H9 (cell line): ENCODE measurements at regions not wholly inside any gene's neighbourhood (a gene's known extent, or its start where the extent isn't known, plus 50 kb on each side); places are given as distances from the start of the nearest gene placed in this dataset.

Experiments
- DNase-seq: peaks from one replicate; pipeline ENCODE4 v3.0.0-alpha.2; 2017
- H2AFZ ChIP-seq: one replicate; pipeline ENCODE4 v1.6.1; 2013; ENCODE audit warnings: mild to moderate bottlenecking, low read length, control low read depth, moderate library complexity
- H2AK5ac ChIP-seq: 2 replicates; pipeline ENCODE4 v1.6.1; 2013; ENCODE audit warnings: low read length, control low read depth, mixed read lengths; ENCODE audit not compliant: insufficient read length
- H2BK120ac ChIP-seq: one replicate; pipeline ENCODE4 v1.6.1; 2013; ENCODE audit warnings: low read depth, mild to moderate bottlenecking, low read length, control low read depth, inconsistent platforms; ENCODE audit not compliant: poor library complexity, severe bottlenecking
- H2BK12ac ChIP-seq: 2 replicates; pipeline ENCODE4 v1.6.1; 2013; ENCODE audit warnings: low read length, control low read depth, mixed read lengths, low read depth; ENCODE audit not compliant: insufficient read length
- H2BK15ac ChIP-seq: 2 replicates; pipeline ENCODE4 v1.6.1; 2013; ENCODE audit warnings: low read depth, low read length, control low read depth
- H2BK20ac ChIP-seq: one replicate; pipeline ENCODE4 v1.6.1; 2013; ENCODE audit warnings: low read depth, mild to moderate bottlenecking, low read length, control low read depth, inconsistent platforms; ENCODE audit not compliant: poor library complexity, severe bottlenecking
- H2BK5ac ChIP-seq: 2 replicates; pipeline ENCODE4 v1.6.1; 2013; ENCODE audit warnings: low read length, control low read depth, mixed read lengths; ENCODE audit not compliant: insufficient read length
- H3K14ac ChIP-seq: 2 replicates; pipeline ENCODE4 v1.6.1; 2013; ENCODE audit warnings: low read length, control low read depth; ENCODE audit not compliant: insufficient read depth
- H3K18ac ChIP-seq: 2 replicates; pipeline ENCODE4 v1.6.1; 2013; ENCODE audit warnings: low read depth, mild to moderate bottlenecking, mixed read lengths, low read length, control low read depth; ENCODE audit not compliant: insufficient read length
- H3K23ac ChIP-seq: 2 replicates; pipeline ENCODE4 v1.6.1; 2013; ENCODE audit warnings: low read length, control low read depth, mixed read lengths, low read depth; ENCODE audit not compliant: insufficient read length
- H3K23me2 ChIP-seq: 2 replicates; pipeline ENCODE4 v1.6.1; 2013; ENCODE audit warnings: low read depth, mild to moderate bottlenecking, mixed read lengths, low read length, control low read depth; ENCODE audit not compliant: insufficient read length, poor library complexity, severe bottlenecking
- H3K27ac ChIP-seq: 2 replicates; pipeline ENCODE4 v1.5.1; 2013; ENCODE audit warnings: low read length, control low read depth, mixed read lengths, low read depth; ENCODE audit not compliant: insufficient read length
- H3K27me3 ChIP-seq: 2 replicates; pipeline ENCODE4 v1.6.1; 2013; ENCODE audit warnings: low read length, control low read depth, inconsistent platforms; ENCODE audit not compliant: insufficient read depth
- H3K4ac ChIP-seq: 2 replicates; pipeline ENCODE4 v1.6.1; 2013; ENCODE audit warnings: low read depth, mild to moderate bottlenecking, control low read depth, inconsistent platforms, low read length, moderate library complexity
- H3K4me1 ChIP-seq: 2 replicates; pipeline ENCODE4 v1.6.1; 2013; ENCODE audit warnings: low read length, control low read depth, inconsistent platforms; ENCODE audit not compliant: insufficient read depth
- H3K4me2 ChIP-seq: 2 replicates; pipeline ENCODE4 v1.6.1; 2013; ENCODE audit warnings: low read length, control low read depth, mixed read lengths; ENCODE audit not compliant: insufficient read length, insufficient read depth
- H3K56ac ChIP-seq: 2 replicates; pipeline ENCODE4 v1.6.1; 2013; ENCODE audit warnings: low read depth, mild to moderate bottlenecking, mixed read lengths, low read length, control low read depth; ENCODE audit not compliant: insufficient read length
- H3K79me1 ChIP-seq: 2 replicates; pipeline ENCODE4 v1.6.1; 2013; ENCODE audit warnings: low read depth, mild to moderate bottlenecking, moderate library complexity, low read length, control low read depth, inconsistent platforms; ENCODE audit not compliant: insufficient read depth, poor library complexity, severe bottlenecking
- H3K79me2 ChIP-seq: 2 replicates; pipeline ENCODE4 v1.6.1; 2013; ENCODE audit warnings: low read length, control low read depth, inconsistent platforms; ENCODE audit not compliant: insufficient read depth
- H3K9ac ChIP-seq: 2 replicates; pipeline ENCODE4 v1.6.1; 2013; ENCODE audit warnings: low read length, control low read depth, mixed read lengths; ENCODE audit not compliant: insufficient read length; ENCODE audit errors: extremely low read depth
- H3K9me3 ChIP-seq: one replicate; pipeline ENCODE4 v1.6.1; 2013; ENCODE audit warnings: low read depth, low read length, inconsistent platforms; ENCODE audit not compliant: control insufficient read depth
- H3T11ph ChIP-seq: one replicate; pipeline ENCODE4 v1.6.1; 2013; ENCODE audit warnings: mild to moderate bottlenecking, low read length, control low read depth, inconsistent platforms
- H4K20me1 ChIP-seq: one replicate; pipeline ENCODE4 v1.6.1; 2013; ENCODE audit not compliant: control insufficient read depth, insufficient read length, insufficient read depth
- H4K5ac ChIP-seq: 2 replicates; pipeline ENCODE4 v1.6.1; 2013; ENCODE audit warnings: low read depth, mild to moderate bottlenecking, mixed read lengths, low read length, control low read depth; ENCODE audit not compliant: insufficient read length
- H4K8ac ChIP-seq: replicated peaks from 2 replicates; pipeline ENCODE4 v1.6.1; 2013; ENCODE audit warnings: low read length, control low read depth, mixed read lengths, low read depth; ENCODE audit not compliant: insufficient read length
- H4K91ac ChIP-seq: 2 replicates; pipeline ENCODE4 v1.6.1; 2013; ENCODE audit warnings: low read depth, mild to moderate bottlenecking, moderate library complexity, mixed read lengths, low read length, control low read depth; ENCODE audit not compliant: insufficient read length
- H3K27ac Mint-ChIP-seq, 3 experiments: 2 replicates in 2 of 3; 3 replicates in 1 of 3; pipeline ENCODE4 v1.8.0; 2020 to 2021; ENCODE audit warnings: mixed read lengths in 3 of 3, mild to moderate bottlenecking in 1 of 3, moderate library complexity in 1 of 3
- H3K27me3 Mint-ChIP-seq: 2 replicates; pipeline ENCODE4 v1.8.0; 2021; ENCODE audit warnings: low read depth, mild to moderate bottlenecking, moderate library complexity, mixed read lengths
- H3K36me3 Mint-ChIP-seq, 3 experiments: 2 replicates in 2 of 3; 3 replicates in 1 of 3; pipeline ENCODE4 v1.8.0; 2020 to 2021; ENCODE audit warnings: low read depth in 3 of 3, mixed read lengths in 3 of 3; ENCODE audit not compliant: insufficient read depth in 1 of 3
- H3K4me1 Mint-ChIP-seq, 2 experiments: 2 replicates each; pipeline ENCODE4 v1.8.0; 2020; ENCODE audit warnings: mixed read lengths in 2 of 2
- H3K4me3 Mint-ChIP-seq, 2 experiments: 2 replicates in 1 of 2; 3 replicates in 1 of 2; pipeline ENCODE4 v1.8.0; 2020 to 2021; ENCODE audit warnings: mild to moderate bottlenecking in 2 of 2, mixed read lengths in 2 of 2, moderate library complexity in 1 of 2
- H3K9me3 Mint-ChIP-seq, 2 experiments: 2 replicates in 1 of 2; 3 replicates in 1 of 2; pipeline ENCODE4 v1.8.0; 2020; ENCODE audit warnings: mild to moderate bottlenecking in 2 of 2, mixed read lengths in 2 of 2, moderate library complexity in 1 of 2
- CTCF ChIP-seq: fragments of 200-600 bp; sonication (generic); conservative IDR thresholded peaks from 3 replicates; pipeline ENCODE4 v1.8.0; 2021; ENCODE audit warnings: antibody characterized with exemption, mild to moderate bottlenecking
- WGBS: extraction: QIAGEN DNeasy Blood & Tissue Kit; methylation state at CpG from one replicate; pipeline ENCODE4 v1.1.7; 2013; ENCODE audit warnings: missing lambda C conversion rate, low lambda C conversion rate, mixed read lengths; ENCODE audit not compliant: insufficient read length; ENCODE audit errors: extremely low coverage; 5-methylcytosine and 5-hydroxymethylcytosine counted together

- Mint-ChIP-seq H3K4me3 (no peak overlapping the region), H3K4me1 (no peaks in the 10 kb centered on the region), H3K36me3 (no peaks in the 10 kb centered on the region), H3K27ac (no peak overlapping the region), H3K27me3 (no peaks in the 10 kb centered on the region), H3K9me3 (no peaks in the 10 kb centered on the region)
- H3K79me2 ChIP-seq: no peaks in the 10 kb centered on the region
- no peak overlapping the region for H4K8ac ChIP-seq
- no peak overlapping the region for H4K91ac ChIP-seq
- no CpG with 5 or more reads among the region's 2 CpGs for WGBS
- no peak overlapping the region for H2BK20ac ChIP-seq
- no peaks in the 10 kb centered on the region for H4K20me1 ChIP-seq
- H3K4me1 ChIP-seq: no peaks in the 10 kb centered on the region
- H2BK120ac ChIP-seq: no peak overlapping the region
- H2BK15ac ChIP-seq: no peak overlapping the region
- H4K5ac ChIP-seq: no peak overlapping the region
- no peak overlapping the region for H3K18ac ChIP-seq
- H3K23me2 ChIP-seq: no peaks in the 10 kb centered on the region
- no peak for DNase-seq
- H2AFZ ChIP-seq: no peak overlapping the region
- H3K23ac ChIP-seq: no peak overlapping the region
- H2BK12ac ChIP-seq: no peak overlapping the region
- H3K4ac ChIP-seq: no peak overlapping the region
- no peaks in the 10 kb centered on the region for H3K9me3 ChIP-seq
- H2BK5ac ChIP-seq: no peak overlapping the region
- H3K4me2 ChIP-seq: no peak overlapping the region
- H3K56ac ChIP-seq: no peak overlapping the region
- no peak overlapping the region for H3K14ac ChIP-seq
- no peaks in the 10 kb centered on the region for H3K27me3 ChIP-seq
- no peak for TF ChIP-seq CTCF
- no peak overlapping the region for H2AK5ac ChIP-seq
- no peak overlapping the region for H3T11ph ChIP-seq
- no peak overlapping the region for H3K27ac ChIP-seq
- no peak overlapping the region for H3K9ac ChIP-seq
- no peaks in the 10 kb centered on the region for H3K79me1 ChIP-seq
Measured at GRCh38 chr12:29960122-29960521, 176.4 kb upstream of the TMTC1 start.
